IPS-18c (cell line): ENCODE measurements at regions not wholly inside any gene's neighbourhood (a gene's known extent, or its start where the extent isn't known, plus 50 kb on each side); places are given as distances from the start of the nearest gene placed in this dataset.
"Not testable (repeated sequence)": the region's sequence is repeated elsewhere in the genome, so short reads cannot be mapped to it uniquely, and the experiment has no call there.

ENCODE experiments used
- H3K4me3 ChIP-seq: 2 replicates; pipeline ENCODE4 v1.7.0; 2013; ENCODE audit warnings: low read depth, mild to moderate bottlenecking, low read length, moderate library complexity; ENCODE audit not compliant: insufficient read depth
- H3K9me3 ChIP-seq: one replicate; pipeline ENCODE4 v1.6.1; 2013; ENCODE audit warnings: mild to moderate bottlenecking, low read length, moderate library complexity; ENCODE audit not compliant: control insufficient read depth, insufficient read depth

GRCh38 chr13:106090001-106090400 is 445.5 kb downstream of the EFNB2 start:
- H3K4me3 ChIP-seq: no peak overlapping the region
- H3K9me3 ChIP-seq: no peaks in the 10 kb centered on the region

DNA sequence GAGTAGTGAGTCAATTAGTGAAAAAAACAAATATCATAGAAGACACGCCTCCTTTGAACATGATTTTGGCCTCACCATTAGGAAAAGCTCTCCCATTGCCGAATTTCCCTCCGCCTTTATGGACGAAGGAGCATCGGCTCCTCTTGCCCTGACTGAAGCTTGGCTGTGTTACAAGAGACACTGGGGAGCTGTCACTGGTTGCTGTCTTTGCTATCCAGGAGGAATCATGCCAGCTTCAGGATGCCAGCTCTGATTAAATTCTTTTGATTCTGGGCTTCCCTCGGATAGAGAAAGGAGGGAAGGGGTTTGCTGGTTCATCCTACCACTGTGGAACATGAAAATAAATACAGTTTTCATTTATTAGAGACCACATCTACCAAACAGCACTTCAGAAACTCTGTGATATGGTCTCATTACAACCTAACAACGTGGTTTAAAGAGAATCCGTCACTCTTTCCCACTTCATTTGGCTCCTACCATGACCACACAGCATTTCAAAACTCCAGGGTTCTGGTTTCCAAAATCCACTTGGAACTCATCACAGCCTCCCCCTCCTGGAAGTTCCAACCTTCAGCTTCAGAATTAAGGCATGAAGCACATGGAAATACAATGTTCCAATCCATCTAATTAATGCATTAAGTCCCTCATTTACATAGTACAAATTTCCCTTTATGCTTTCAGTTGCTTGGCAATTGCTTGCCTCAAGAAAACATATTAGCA is 446.0 kb downstream of the EFNB2 start:
- Histone ChIP-seq H3K4me3 (no peak overlapping the region), H3K9me3 (no peaks in the 10 kb centered on the region)

DNA sequence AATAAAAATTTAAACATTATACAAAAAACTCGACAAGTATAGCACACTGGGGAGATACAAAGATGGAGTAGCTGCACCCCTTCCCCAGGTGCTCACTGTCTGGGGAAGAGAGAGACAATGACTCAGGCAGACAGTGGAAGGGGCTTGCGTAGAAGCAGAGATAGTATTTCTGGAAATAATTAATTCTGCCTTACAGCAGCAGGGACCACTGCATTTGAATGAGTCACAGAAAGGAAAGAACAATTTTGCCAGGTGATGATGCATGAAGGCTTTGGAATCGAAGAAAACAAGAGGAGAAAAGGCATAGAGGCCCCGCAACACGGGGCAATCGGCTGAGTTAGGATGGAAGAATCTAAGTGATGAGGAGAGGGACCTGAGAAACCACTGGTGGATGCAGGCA is 447.4 kb downstream of the EFNB2 start:
- Histone ChIP-seq H3K9me3 (no peaks in the 10 kb centered on the region), H3K4me3 (no peak overlapping the region)

DNA sequence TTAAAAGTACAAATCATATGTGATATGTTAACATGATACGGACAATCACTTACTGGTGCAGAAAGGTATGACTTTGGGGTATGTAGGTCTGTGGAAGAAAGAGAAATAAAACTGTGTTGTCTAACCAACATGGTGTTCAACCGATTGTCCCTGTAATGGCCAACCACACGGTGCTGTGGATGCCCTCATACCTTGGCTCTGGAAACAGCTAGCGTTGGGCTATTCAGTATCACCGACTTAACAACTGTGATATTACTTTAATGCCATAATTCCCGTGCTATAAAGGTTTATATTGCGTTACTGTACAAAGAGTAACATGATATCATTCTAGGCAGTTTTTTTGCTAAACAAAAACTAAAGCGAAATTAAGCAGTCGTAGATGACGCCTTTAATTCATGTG is 448.3 kb downstream of the EFNB2 start:
- H3K9me3 ChIP-seq: no peaks in the 10 kb centered on the region
- no peak overlapping the region for H3K4me3 ChIP-seq

DNA sequence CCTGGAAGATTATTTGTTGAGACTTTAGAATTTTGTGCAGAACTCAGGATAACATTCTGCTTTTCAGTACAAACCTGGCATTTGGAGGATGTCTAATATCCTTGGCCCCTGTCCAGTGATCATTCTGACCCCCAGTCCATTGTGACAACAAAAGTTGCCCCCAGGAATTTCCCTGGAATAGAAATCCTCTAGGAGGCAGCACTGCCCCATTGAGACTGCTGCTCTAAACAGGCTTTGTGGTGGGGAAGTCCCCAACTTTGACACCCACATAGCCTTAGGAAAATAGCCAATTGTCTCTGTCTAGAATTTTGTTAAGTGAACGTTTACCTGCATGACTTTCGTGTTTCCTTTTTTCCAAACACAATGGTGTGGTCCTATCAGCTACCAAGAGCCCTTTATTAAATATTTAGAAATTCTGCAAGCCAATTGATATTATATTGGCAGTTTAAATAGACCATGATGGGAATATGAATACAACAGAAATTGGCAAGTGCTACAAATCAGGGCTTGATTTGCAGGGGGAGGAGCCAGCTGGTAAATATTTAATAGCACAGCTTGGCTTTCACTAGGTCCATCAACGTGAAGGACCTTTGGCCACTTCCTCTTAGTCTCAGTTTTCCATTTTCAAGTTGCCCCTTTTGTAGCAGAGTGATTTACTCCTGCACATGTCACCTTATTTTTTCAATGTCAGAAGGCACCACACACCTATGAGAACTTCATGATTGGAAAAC is 451.7 kb downstream of the EFNB2 start:
- H3K4me3 ChIP-seq: no peak overlapping the region
- H3K9me3 ChIP-seq: no peaks in the 10 kb centered on the region

DNA sequence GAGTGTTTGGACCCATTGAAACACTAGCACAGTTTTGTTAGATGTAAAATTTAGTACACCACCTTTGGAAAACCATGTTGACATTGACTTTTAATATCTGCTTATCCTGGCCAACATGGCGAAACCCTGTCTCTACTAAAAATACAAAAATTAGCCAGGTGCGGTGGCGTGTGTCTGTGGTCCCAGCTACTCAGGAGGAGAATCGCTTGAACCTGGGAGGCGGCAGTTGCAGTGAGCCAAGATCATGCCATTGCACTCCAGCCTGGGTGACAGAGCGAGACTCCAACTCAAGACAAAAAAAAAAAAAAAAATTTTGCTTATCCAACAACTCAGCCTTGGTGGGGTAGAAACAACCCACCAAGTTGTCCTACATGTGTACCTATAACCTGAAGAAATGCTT is 454.2 kb downstream of the EFNB2 start:
- H3K4me3 ChIP-seq: not testable (repeated sequence)

GRCh38 chr13:106078191-106078590 is 457.3 kb downstream of the EFNB2 start:
- Histone ChIP-seq H3K9me3 (no peaks in the 10 kb centered on the region), H3K4me3 (no peak overlapping the region)

More for the DNA sequence above, 454.2 kb downstream of the EFNB2 start:
- not testable (repeated sequence) for H3K9me3 ChIP-seq

GRCh38 chr13:106077017-106077416 is 458.4 kb downstream of the EFNB2 start:
- Histone ChIP-seq H3K4me3 (no peak overlapping the region), H3K9me3 (no peaks in the 10 kb centered on the region)

GRCh38 chr13:106072014-106072413 is 463.4 kb downstream of the EFNB2 start:
- Histone ChIP-seq H3K9me3 (no peaks in the 10 kb centered on the region), H3K4me3 (no peak overlapping the region)

DNA sequence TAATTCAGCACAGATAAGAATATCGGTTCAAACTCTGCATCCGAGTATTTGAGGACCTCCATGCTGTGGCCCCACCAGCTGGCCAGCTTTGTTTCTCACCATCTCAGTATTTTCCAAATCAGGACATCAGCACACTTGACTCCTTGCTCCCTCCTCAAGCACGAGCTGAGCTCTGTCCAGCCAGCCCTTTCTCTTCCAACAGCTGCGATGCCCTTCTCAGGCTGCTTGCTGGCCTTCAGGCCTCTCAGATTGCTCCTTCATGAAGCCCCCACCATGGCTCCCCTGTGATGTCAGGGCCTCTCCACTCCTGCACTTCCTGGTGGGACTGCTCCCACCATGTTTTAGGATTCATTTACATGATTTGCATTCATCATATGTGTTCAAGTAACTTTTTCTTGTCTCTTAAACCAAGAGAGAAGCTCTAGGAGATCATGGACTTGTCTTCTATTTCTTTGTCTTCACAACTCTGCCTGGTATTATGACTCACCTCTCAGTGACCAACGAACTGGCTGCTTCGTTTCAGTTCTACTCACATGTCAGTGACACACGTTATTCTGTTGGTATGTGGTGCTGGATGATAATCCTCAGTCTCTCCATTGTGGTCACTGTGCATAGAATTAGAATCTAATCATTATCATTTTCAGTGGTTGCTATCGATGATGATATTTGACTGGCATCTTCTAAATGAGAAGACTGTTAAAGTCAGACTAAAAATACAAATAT is 471.7 kb downstream of the EFNB2 start:
- Histone ChIP-seq H3K9me3 (no peaks in the 10 kb centered on the region), H3K4me3 (no peak overlapping the region)

GRCh38 chr13:106061781-106062180 is 473.7 kb downstream of the EFNB2 start:
- Histone ChIP-seq H3K4me3 (no peak overlapping the region), H3K9me3 (no peaks in the 10 kb centered on the region)

DNA sequence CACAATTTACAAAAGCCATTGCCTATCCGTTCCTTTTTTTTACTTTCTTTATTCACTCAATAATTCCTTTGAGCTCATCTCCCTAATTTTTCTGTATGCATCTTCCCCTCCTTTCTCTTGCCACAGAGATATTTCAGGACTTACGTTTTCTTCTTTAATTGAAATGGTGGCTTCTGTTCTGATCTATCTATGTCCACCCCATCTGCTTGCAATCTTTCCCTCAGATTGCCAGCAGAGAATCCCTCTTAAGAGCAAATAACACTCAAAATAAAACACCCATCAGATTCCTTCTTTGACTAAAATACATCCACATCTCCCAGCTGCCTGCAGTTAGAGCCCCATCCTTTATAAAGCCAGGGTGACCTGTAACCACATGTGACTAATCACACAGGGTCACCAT is 478.6 kb downstream of the EFNB2 start:
- Histone ChIP-seq H3K9me3 (no peaks in the 10 kb centered on the region), H3K4me3 (no peak overlapping the region)

DNA sequence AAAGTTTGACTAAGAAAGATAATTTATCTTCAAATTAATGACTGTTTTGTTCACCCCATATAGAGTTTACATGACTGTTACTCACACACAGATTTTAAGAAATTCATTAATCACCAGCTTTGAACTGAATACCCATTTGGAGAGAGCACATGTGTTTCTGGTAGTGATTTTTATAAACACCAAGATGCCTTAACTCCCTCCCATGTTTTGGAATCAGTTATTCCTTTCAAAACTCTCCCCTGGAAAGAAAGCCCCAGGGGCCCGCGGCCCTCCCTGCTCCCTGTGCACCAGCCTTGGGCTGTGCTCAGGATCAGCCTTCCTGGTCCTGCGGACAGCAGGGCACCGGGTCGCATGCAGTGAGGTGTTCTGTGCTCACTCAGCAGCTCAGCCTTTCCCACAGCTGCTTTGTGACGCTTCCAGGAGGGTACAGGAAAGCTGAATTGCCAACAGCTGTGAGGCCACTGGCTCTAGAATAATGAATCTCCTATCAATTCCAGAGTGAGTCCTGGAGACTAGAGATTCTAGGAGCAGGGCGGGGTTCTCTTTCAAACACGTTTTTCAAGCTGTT is 483.2 kb downstream of the EFNB2 start:
- peaks cover 2% of the 10 kb centered on the region for H3K9me3 ChIP-seq

GRCh38 chr13:106049171-106049570 is 486.3 kb downstream of the EFNB2 start:
- no peak overlapping the region for H3K4me3 ChIP-seq
- peaks cover 2% of the 10 kb centered on the region for H3K9me3 ChIP-seq

More for the DNA sequence above, 483.2 kb downstream of the EFNB2 start:
- no peak overlapping the region for H3K4me3 ChIP-seq

DNA sequence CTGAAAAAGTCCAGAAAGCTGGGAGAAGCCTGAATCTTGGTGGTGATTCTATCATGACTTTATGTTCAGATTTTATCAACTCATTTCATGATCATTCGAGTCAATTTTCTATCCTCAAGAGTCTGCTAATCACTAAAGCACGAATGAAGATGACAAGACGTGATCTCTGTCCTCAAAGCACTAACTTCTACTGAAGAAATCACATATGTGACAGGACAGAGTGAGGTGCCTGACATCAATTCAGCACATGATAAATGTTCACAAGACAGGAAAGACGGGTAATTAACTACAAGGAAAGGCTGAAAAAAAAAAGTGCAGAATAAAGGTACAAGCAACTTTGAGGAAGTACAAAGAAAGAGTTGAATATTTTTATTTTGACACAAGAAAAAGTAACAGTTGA is 487.1 kb downstream of the EFNB2 start:
- Histone ChIP-seq H3K9me3 (peaks cover 2% of the 10 kb centered on the region), H3K4me3 (no peak overlapping the region)

- H3K9me3 ChIP-seq: peaks cover 2% of the 10 kb centered on the region
- no peak overlapping the region for H3K4me3 ChIP-seq
Observed at GRCh38 chr13:106047859-106048258, 487.6 kb downstream of the EFNB2 start.

DNA sequence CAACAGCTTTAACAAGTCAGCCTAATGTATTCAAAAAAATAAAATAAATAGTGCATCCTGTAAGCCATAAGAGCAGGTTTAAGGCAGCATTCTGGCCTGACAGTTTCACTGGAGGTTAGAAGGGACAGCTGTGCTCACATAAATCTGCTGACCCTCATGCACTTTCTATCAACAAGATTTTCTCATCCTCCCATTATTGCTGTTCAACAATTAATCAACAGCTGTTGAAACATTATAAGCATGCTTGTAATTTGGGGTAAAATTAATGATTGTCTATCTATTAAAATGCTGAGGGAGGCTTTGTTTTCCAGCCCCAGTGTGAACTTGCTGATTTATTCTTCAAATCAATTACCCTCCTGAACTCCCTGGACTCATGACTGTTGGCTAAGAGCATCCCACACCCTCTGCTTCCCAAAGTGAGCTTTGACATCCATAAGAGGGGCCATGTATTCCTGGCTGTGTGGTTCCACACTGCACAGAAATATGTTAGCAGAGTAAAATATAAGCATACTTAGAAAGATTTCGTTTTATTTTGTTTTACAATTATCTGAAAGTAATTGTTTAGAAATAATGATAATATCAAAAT is 492.4 kb downstream of the EFNB2 start:
- Histone ChIP-seq H3K9me3 (peaks cover 2% of the 10 kb centered on the region), H3K4me3 (no peak overlapping the region)
